Smooth muscle cell (in vitro differentiated cells): ENCODE measurements at regions not wholly inside any gene's neighbourhood (a gene's known extent, or its start where the extent isn't known, plus 50 kb on each side); places are given as distances from the start of the nearest gene placed in this dataset.

Experiments used
- DNase-seq: peaks from one replicate; lab custom pipeline; 2025; ENCODE audit not compliant: unreplicated experiment; lab: John Stamatoyannopoulos, UW
- H2AFZ ChIP-seq: fragments of 200-600 bp; sonication (generic); 2 replicates; pipeline ENCODE4 v1.6.0; 2016; ENCODE audit warnings: antibody characterized with exemption, low read depth, mild to moderate bottlenecking
- H3F3A ChIP-seq: fragments of 200-600 bp; sonication (generic); 2 replicates; pipeline ENCODE4 v1.6.0; 2017; ENCODE audit warnings: antibody characterized with exemption, low read depth
- H3K27ac ChIP-seq: fragments of 200-600 bp; sonication (generic); 2 replicates; pipeline ENCODE4 v1.5.1; 2016; ENCODE audit warnings: low read depth, mild to moderate bottlenecking
- H3K27me3 ChIP-seq: fragments of 200-600 bp; sonication (generic); 2 replicates; pipeline ENCODE4 v1.6.1; 2016; ENCODE audit warnings: low read depth, mild to moderate bottlenecking
- H3K36me3 ChIP-seq: fragments of 200-600 bp; sonication (generic); 2 replicates; pipeline ENCODE4 v1.5.1; 2016; ENCODE audit warnings: low read depth
- H3K4me1 ChIP-seq: fragments of 200-600 bp; sonication (generic); 2 replicates; pipeline ENCODE4 v1.5.1; 2016; ENCODE audit warnings: low read depth
- H3K4me2 ChIP-seq: fragments of 200-600 bp; sonication (generic); 2 replicates; pipeline ENCODE4 v1.6.0; 2016; ENCODE audit warnings: mild to moderate bottlenecking
- H3K4me3 ChIP-seq: fragments of 200-600 bp; sonication (generic); 2 replicates; pipeline ENCODE4 v1.5.1; 2016; ENCODE audit warnings: mild to moderate bottlenecking
- H3K79me2 ChIP-seq: fragments of 200-600 bp; sonication (generic); 2 replicates; pipeline ENCODE4 v1.6.0; 2016; ENCODE audit warnings: low read depth, mild to moderate bottlenecking
- H3K9ac ChIP-seq: fragments of 200-600 bp; sonication (generic); 2 replicates; pipeline ENCODE4 v1.6.0; 2016; ENCODE audit warnings: low read depth
- H3K9me3 ChIP-seq: fragments of 200-600 bp; sonication (generic); replicated peaks from 2 replicates; pipeline ENCODE4 v1.5.1; 2016; ENCODE audit warnings: low read depth
- H4K20me1 ChIP-seq: fragments of 200-600 bp; sonication (generic); 2 replicates; pipeline ENCODE4 v1.6.0; 2016; ENCODE audit warnings: low read depth
- CTCF ChIP-seq: fragments of 200-600 bp; sonication (generic); IDR thresholded peaks from 2 replicates; pipeline ENCODE4 v1.5.1; 2017; ENCODE audit warnings: borderline replicate concordance, mild to moderate bottlenecking, antibody characterized with exemption; ENCODE audit not compliant: insufficient read depth, poor library complexity, severe bottlenecking
- WGBS: methylation state at CpG from one replicate; pipeline ENCODE4 v1.1.7; 2016; ENCODE audit warnings: low lambda C conversion rate; 5-methylcytosine and 5-hydroxymethylcytosine counted together

GRCh38 chr3:6182476-6182875 lies 678.4 kb upstream of the GRM7 start:
- WGBS, result 52% methylated on average over 5 of the region's 5 CpGs
- Histone ChIP-seq H3K4me2 (no peak overlapping the region), H3K4me3 (no peak overlapping the region), H3K27ac (no peak overlapping the region), H3K36me3 (no peaks in the 10 kb centered on the region), H3K9ac (no peak overlapping the region), H4K20me1 (no peaks in the 10 kb centered on the region), H3K9me3 (no peaks in the 10 kb centered on the region), H2AFZ (no peak overlapping the region), H3K4me1 (no peaks in the 10 kb centered on the region), H3K27me3 (no peaks in the 10 kb centered on the region), H3K79me2 (no peaks in the 10 kb centered on the region), H3F3A (no peaks in the 10 kb centered on the region)
- TF ChIP-seq CTCF, result no peak
- DNase-seq, result no peak

GRCh38 chr3:6182909-6183308 lies 678.0 kb upstream of the GRM7 start:
- Histone ChIP-seq H3K4me1 (no peaks in the 10 kb centered on the region), H3K9ac (no peak overlapping the region), H3K36me3 (no peaks in the 10 kb centered on the region), H3K9me3 (no peaks in the 10 kb centered on the region), H2AFZ (no peak overlapping the region), H4K20me1 (no peaks in the 10 kb centered on the region), H3K4me3 (no peak overlapping the region), H3K27me3 (no peaks in the 10 kb centered on the region), H3K4me2 (no peak overlapping the region), H3F3A (no peaks in the 10 kb centered on the region), H3K27ac (no peak overlapping the region), H3K79me2 (no peaks in the 10 kb centered on the region)
- TF ChIP-seq CTCF, result no peak
- DNase-seq, result no peak
- WGBS, result 83% methylated on average over 2 of the region's 2 CpGs

- WGBS, result 94% methylated on average over 1 of the region's 1 CpG
- no peak for TF ChIP-seq CTCF
Measured at GRCh38 chr3:6189384-6189783, 671.5 kb upstream of the GRM7 start.

GRCh38 chr3:6204891-6205290 lies 656.0 kb upstream of the GRM7 start:
- Histone ChIP-seq H3K4me1 (no peaks in the 10 kb centered on the region), H3K36me3 (no peaks in the 10 kb centered on the region), H3K27ac (no peak overlapping the region), H3K79me2 (no peaks in the 10 kb centered on the region), H4K20me1 (no peaks in the 10 kb centered on the region), H2AFZ (no peak overlapping the region), H3K9ac (no peak overlapping the region), H3K9me3 (no peaks in the 10 kb centered on the region), H3K4me3 (no peak overlapping the region), H3F3A (no peaks in the 10 kb centered on the region), H3K27me3 (no peaks in the 10 kb centered on the region), H3K4me2 (no peak overlapping the region)
- WGBS, result 74% methylated on average over 1 of the region's 1 CpG
- no peak for TF ChIP-seq CTCF
- DNase-seq, result no peak

More at GRCh38 chr3:6189384-6189783, 671.5 kb upstream of the GRM7 start:
- H3K36me3 ChIP-seq, result no peaks in the 10 kb centered on the region
- no peak for DNase-seq
- no peak overlapping the region for H3K4me3 ChIP-seq
- H4K20me1 ChIP-seq, result no peaks in the 10 kb centered on the region
- no peaks in the 10 kb centered on the region for H3K79me2 ChIP-seq
- H3K27ac ChIP-seq, result no peak overlapping the region
- no peak overlapping the region for H3K4me2 ChIP-seq
- no peak overlapping the region for H3K9ac ChIP-seq
- no peaks in the 10 kb centered on the region for H3K9me3 ChIP-seq
- H3F3A ChIP-seq, result no peaks in the 10 kb centered on the region
- no peaks in the 10 kb centered on the region for H3K27me3 ChIP-seq
- H2AFZ ChIP-seq, result no peak overlapping the region
- H3K4me1 ChIP-seq, result no peaks in the 10 kb centered on the region
